GM06990 (cell line): ENCODE measurements at regions not wholly inside any gene's neighbourhood (a gene's known extent, or its start where the extent isn't known, plus 50 kb on each side); places are given as distances from the start of the nearest gene placed in this dataset.

Experiments used
- DNase-seq: peaks from one replicate; pipeline ENCODE4 v3.0.0-alpha.2; 2011; ENCODE audit not compliant: insufficient read length; ENCODE audit errors: extremely low read depth
- H3K27me3 ChIP-seq: replicated peaks from 2 replicates; pipeline ENCODE4 v1.6.0; 2011; ENCODE audit warnings: low read length; ENCODE audit not compliant: control insufficient read depth, insufficient read depth
- H3K36me3 ChIP-seq: 2 replicates; pipeline ENCODE4 v1.5.1; 2011; ENCODE audit warnings: low read length; ENCODE audit not compliant: control insufficient read depth, insufficient read depth
- H3K4me3 ChIP-seq: replicated peaks from 2 replicates; pipeline ENCODE4 v1.5.1; 2011; ENCODE audit warnings: low read depth, mild to moderate bottlenecking, control low read depth, low read length
- TF ChIP-seq, protein P1 (sequence below): IDR thresholded peaks from 2 replicates; pipeline ENCODE4 v1.5.1; 2011; ENCODE audit warnings: low read length, control low read depth, mild to moderate bottlenecking, inconsistent platforms; ENCODE audit not compliant: insufficient read depth, poor library complexity, severe bottlenecking

DNA sequence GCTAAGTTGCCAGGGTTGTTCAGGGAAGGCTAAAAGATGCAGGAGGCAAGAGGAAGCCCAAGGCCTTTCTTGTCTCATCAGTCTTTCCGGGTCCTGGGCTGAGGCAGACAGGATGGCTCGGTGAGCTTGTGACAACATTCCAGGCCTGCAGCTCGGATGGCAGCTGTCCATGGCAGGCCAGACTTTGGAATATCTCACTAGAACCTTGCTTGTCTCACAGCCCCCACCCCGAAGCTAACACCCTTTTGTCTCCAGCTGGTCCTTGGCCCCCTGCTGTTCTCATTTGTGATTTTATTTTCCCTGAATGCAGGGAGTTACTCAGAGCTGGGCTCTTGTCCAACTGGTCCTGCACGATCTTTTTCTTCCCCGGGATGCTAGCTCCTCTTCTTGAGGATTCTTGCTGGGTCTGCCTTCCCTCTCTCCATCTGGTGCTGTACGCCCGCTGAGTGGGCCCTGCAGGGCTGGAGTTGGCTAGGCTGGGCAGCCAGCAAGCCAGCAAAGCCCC, 477.2 kb upstream of the CAMK1G start:
- Histone ChIP-seq H3K36me3 (no peaks in the 10 kb centered on the region), H3K4me3 (no peak overlapping the region), H3K27me3 (no peaks in the 10 kb centered on the region)
- DNase-seq, result peak; percentile 24
- TF ChIP-seq, protein P1, sequence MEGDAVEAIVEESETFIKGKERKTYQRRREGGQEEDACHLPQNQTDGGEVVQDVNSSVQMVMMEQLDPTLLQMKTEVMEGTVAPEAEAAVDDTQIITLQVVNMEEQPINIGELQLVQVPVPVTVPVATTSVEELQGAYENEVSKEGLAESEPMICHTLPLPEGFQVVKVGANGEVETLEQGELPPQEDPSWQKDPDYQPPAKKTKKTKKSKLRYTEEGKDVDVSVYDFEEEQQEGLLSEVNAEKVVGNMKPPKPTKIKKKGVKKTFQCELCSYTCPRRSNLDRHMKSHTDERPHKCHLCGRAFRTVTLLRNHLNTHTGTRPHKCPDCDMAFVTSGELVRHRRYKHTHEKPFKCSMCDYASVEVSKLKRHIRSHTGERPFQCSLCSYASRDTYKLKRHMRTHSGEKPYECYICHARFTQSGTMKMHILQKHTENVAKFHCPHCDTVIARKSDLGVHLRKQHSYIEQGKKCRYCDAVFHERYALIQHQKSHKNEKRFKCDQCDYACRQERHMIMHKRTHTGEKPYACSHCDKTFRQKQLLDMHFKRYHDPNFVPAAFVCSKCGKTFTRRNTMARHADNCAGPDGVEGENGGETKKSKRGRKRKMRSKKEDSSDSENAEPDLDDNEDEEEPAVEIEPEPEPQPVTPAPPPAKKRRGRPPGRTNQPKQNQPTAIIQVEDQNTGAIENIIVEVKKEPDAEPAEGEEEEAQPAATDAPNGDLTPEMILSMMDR, result no peak

DNA sequence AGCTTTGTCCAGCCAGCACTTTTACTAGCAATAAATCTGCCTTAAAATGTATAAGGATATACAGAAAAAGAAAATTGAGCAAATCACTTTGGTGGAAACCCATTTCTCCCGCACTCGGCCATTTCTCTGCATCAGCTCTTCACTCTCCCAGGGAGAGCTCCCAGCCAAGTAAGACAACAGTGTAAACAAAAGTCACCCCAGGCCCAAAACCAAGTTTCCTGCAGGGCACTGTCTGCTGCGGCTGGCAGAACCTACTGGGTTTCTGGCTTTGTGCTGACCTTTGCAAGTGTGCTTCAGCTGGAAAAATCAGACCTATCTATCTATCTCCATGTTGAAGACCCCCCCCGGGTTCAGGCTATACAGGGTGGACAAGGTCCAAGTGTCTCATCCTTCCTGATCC, 476.7 kb upstream of the CAMK1G start:
- peak; percentile 23 for DNase-seq
- no peak overlapping the region for H3K4me3 ChIP-seq
- TF ChIP-seq, protein P1, result no peak

GRCh38 chr1:209107535-209107934, 476.0 kb upstream of the CAMK1G start:
- DNase-seq, result peak; percentile 68
- TF ChIP-seq, protein P1, result no peak
- Histone ChIP-seq H3K27me3 (no peaks in the 10 kb centered on the region), H3K4me3 (no peak overlapping the region), H3K36me3 (no peaks in the 10 kb centered on the region)

More for the DNA sequence above, 476.7 kb upstream of the CAMK1G start:
- H3K27me3 ChIP-seq, result no peaks in the 10 kb centered on the region
- H3K36me3 ChIP-seq, result no peaks in the 10 kb centered on the region

DNA sequence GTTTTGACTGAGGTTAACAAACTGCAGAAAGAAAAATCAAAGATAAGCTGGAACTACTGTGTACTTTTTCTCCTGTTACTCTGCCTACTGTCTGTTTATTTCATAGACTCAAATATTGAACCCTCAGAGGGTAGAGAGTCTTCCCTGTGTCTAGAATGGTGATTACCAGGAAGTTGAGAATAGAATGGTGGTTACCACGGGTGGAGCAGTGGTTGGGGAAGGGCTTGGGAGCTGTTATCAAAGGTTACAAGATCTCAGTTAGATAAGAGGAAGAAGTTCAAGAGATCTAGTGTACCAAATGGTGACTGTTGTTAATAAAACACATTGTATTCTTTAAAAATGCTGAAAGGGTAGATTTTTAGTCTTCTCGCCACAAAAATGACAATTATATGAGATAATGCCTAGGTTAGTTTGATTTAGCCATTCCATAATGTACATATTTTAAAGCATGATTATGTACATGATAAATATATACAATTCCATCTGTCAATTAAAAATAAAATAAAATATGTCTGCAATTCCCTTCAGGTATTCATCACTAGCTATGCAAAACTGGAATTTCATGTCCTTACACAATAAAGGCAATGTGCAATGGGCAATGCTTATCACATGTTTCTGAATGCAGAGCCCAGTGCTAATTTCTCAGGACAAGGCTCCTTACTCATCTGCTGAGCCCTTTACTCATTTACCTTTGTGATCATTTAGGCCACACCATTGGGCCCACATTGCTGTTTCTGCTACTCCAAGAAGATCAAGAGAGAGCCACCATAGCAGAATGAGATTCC, 474.3 kb upstream of the CAMK1G start:
- no peaks in the 10 kb centered on the region for H3K36me3 ChIP-seq
- DNase-seq, result no peak
- H3K4me3 ChIP-seq, result no peak overlapping the region
- TF ChIP-seq, protein P1, result no peak
- no peaks in the 10 kb centered on the region for H3K27me3 ChIP-seq

DNA sequence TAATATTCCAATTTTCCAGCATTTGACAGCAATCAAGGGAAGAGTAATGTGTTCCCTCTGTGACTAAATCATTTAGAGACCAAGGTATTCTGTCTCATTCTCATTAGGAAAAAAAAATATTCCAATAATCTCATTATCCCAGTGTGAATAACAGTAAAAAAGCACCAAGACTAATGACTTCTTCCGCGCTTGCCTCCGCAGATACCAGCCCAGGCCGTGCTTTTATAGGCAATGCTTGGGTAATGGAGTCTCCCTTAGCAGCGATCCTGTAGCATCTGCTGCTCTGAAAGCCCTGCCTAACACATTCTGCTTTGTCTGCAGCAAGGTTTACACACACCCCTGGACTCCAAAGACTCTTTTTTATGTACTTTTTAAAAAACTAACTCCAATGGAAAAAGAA, 470.0 kb upstream of the CAMK1G start:
- Histone ChIP-seq H3K27me3 (no peaks in the 10 kb centered on the region), H3K4me3 (no peak overlapping the region), H3K36me3 (no peaks in the 10 kb centered on the region)
- TF ChIP-seq, protein P1, result no peak
- no peak for DNase-seq
